IMR-90 (cell line): ENCODE measurements at regions not wholly inside any gene's neighbourhood (a gene's known extent, or its start where the extent isn't known, plus 50 kb on each side); places are given as distances from the start of the nearest gene placed in this dataset.

Experiments used
- ATAC-seq: fragments of 200-7000 bp; cut with Tn5 transposase; 2 replicates; pipeline ENCODE4 v1.9.1; 2020; ENCODE audit warnings: low read depth, mild to moderate bottlenecking, moderate library complexity
- BruUV-seq: library from RNA; stranded (reverse); fragments of 400-500 nt; replicated peaks from 2 replicates; lab custom pipeline; 2021; lab: Mats Ljungman, UMichigan
- CTCF ChIA-PET: fragments of 300-600 bp; formaldehyde crosslinking; extraction: SDS; loops from one replicate; lab custom pipeline; 2021; ENCODE audit warnings: antibody characterized with exemption; lab: Yijun Ruan, JAX
- POLR2A ChIA-PET: fragments of 300-600 bp; sonication (Branson Sonifier 250); formaldehyde crosslinking; loops from one replicate; lab custom pipeline; 2022; ENCODE audit warnings: antibody characterized with exemption; ENCODE audit not compliant: unreplicated experiment; lab: Charles Lee
- DNase-seq: peaks from one replicate; pipeline ENCODE4 v3.0.0; 2013
- H2AFZ ChIP-seq: replicated peaks from 2 replicates; pipeline ENCODE3; 2013; ENCODE audit warnings: low read length, mild to moderate bottlenecking; ENCODE audit not compliant: poor library complexity
- H2AK5ac ChIP-seq: 2 replicates; pipeline ENCODE4 v1.6.1; 2013; ENCODE audit warnings: low read depth, low read length, inconsistent platforms
- H2AK9ac ChIP-seq: replicated peaks from 2 replicates; pipeline ENCODE3; 2013; ENCODE audit warnings: mild to moderate bottlenecking, low read depth, low read length, moderate library complexity; ENCODE audit not compliant: poor library complexity
- H2BK120ac ChIP-seq: 2 replicates; pipeline ENCODE4 v1.6.1; 2013; ENCODE audit warnings: low read depth, low read length, inconsistent platforms
- H2BK15ac ChIP-seq: 3 replicates; pipeline ENCODE4 v1.6.1; 2013; ENCODE audit warnings: low read depth, low read length, inconsistent platforms
- H2BK20ac ChIP-seq: 2 replicates; pipeline ENCODE4 v1.6.1; 2013; ENCODE audit warnings: low read depth, mild to moderate bottlenecking, inconsistent platforms, low read length, moderate library complexity
- H2BK5ac ChIP-seq: 2 replicates; pipeline ENCODE4 v1.6.1; 2013; ENCODE audit warnings: mild to moderate bottlenecking, low read depth, low read length, inconsistent platforms; ENCODE audit not compliant: poor library complexity, severe bottlenecking
- H3K14ac ChIP-seq: replicated peaks from 2 replicates; pipeline ENCODE4 v1.6.1; 2013; ENCODE audit warnings: low read depth, low read length, inconsistent platforms
- H3K18ac ChIP-seq: 2 replicates; pipeline ENCODE4 v1.6.1; 2013; ENCODE audit warnings: low read depth, low read length, control low read depth
- H3K23ac ChIP-seq: 2 replicates; pipeline ENCODE4 v1.6.1; 2013; ENCODE audit warnings: low read depth, low read length, inconsistent platforms
- H3K27ac ChIP-seq: 2 replicates; pipeline ENCODE4 v1.5.1; 2013; ENCODE audit warnings: mild to moderate bottlenecking, control low read depth, low read length; ENCODE audit not compliant: insufficient read depth
- H3K27me3 ChIP-seq: 2 replicates; pipeline ENCODE4 v1.6.1; 2013; ENCODE audit warnings: low read length; ENCODE audit not compliant: control insufficient read depth, insufficient read depth
- H3K36me3 ChIP-seq: 2 replicates; pipeline ENCODE4 v1.6.1; 2013; ENCODE audit warnings: low read length, mixed read lengths; ENCODE audit not compliant: control insufficient read depth, insufficient read depth
- H3K4ac ChIP-seq: 2 replicates; pipeline ENCODE4 v1.6.1; 2013; ENCODE audit warnings: low read depth, low read length, inconsistent platforms
- H3K4me1 ChIP-seq: 2 replicates; pipeline ENCODE4 v1.6.1; 2013; ENCODE audit warnings: low read length, mixed read lengths; ENCODE audit not compliant: control insufficient read depth, insufficient read depth
- H3K4me2 ChIP-seq: 2 replicates; pipeline ENCODE4 v1.6.1; 2013; ENCODE audit warnings: low read depth, mild to moderate bottlenecking, control low read depth, low read length, moderate library complexity
- H3K4me3 ChIP-seq: 2 replicates; pipeline ENCODE4 v1.5.1; 2013; ENCODE audit warnings: low read depth, mild to moderate bottlenecking, control low read depth, low read length, moderate library complexity; ENCODE audit not compliant: insufficient read depth
- H3K56ac ChIP-seq: 2 replicates; pipeline ENCODE4 v1.6.1; 2013; ENCODE audit warnings: low read length, inconsistent platforms; ENCODE audit not compliant: insufficient read depth; ENCODE audit errors: extremely low read depth
- H3K79me1 ChIP-seq, 2 experiments: 2 replicates each; pipeline ENCODE4 v1.6.1; 2013; ENCODE audit warnings: low read length in 2 of 2, inconsistent platforms in 1 of 2, low read depth in 1 of 2
- H3K9ac ChIP-seq: 2 replicates; pipeline ENCODE4 v1.6.1; 2013; ENCODE audit warnings: low read depth, low read length, control low read depth
- H3K9me1 ChIP-seq: 2 replicates; pipeline ENCODE4 v1.6.1; 2013; ENCODE audit warnings: low read length, inconsistent platforms; ENCODE audit not compliant: insufficient read depth
- H3K9me3 ChIP-seq: 2 replicates; pipeline ENCODE4 v1.6.1; 2013; ENCODE audit warnings: low read length; ENCODE audit not compliant: control insufficient read depth, insufficient read depth
- H4K20me1 ChIP-seq: 2 replicates; pipeline ENCODE4 v1.6.1; 2013; ENCODE audit warnings: low read length, inconsistent platforms; ENCODE audit not compliant: insufficient read depth
- H4K5ac ChIP-seq: 2 replicates; pipeline ENCODE4 v1.6.1; 2013; ENCODE audit warnings: mild to moderate bottlenecking, low read depth, low read length, control low read depth
- H4K8ac ChIP-seq, 2 experiments: 2 replicates each; pipeline ENCODE4 v1.6.1; 2013; ENCODE audit warnings: low read depth in 2 of 2, low read length in 2 of 2, control low read depth in 1 of 2, inconsistent platforms in 1 of 2
- H4K91ac ChIP-seq: 2 replicates; pipeline ENCODE4 v1.6.1; 2013; ENCODE audit warnings: low read depth, low read length, inconsistent platforms; ENCODE audit not compliant: insufficient read depth
- BHLHE40 ChIP-seq: fragments of 150-350 bp; IDR thresholded peaks from 2 replicates; pipeline ENCODE4 v1.6.1; 2016; ENCODE audit warnings: mild to moderate bottlenecking, low read depth, low read length
- CEBPB ChIP-seq: IDR thresholded peaks from 2 replicates; pipeline ENCODE4 v1.6.1; 2012; ENCODE audit warnings: low read depth, low read length, improper control_type of control experiment
- CHD1 ChIP-seq: IDR thresholded peaks from 2 replicates; pipeline ENCODE4 v1.6.1; 2012; ENCODE audit warnings: low read depth, low read length, improper control_type of control experiment
- CTCF ChIP-seq: conservative IDR thresholded peaks from 2 replicates; pipeline ENCODE4 v1.5.1; 2012; ENCODE audit warnings: mild to moderate bottlenecking, low read depth, low read length, improper control_type of control experiment
- ELK1 ChIP-seq: fragments of 150-350 bp; IDR thresholded peaks from 2 replicates; pipeline ENCODE4 v1.6.1; 2016; ENCODE audit warnings: low read depth, mild to moderate bottlenecking, low read length, moderate library complexity, borderline replicate concordance
- FOS ChIP-seq: fragments of 150-350 bp; IDR thresholded peaks from 2 replicates; pipeline ENCODE4 v1.6.1; 2016; ENCODE audit warnings: low read depth, low read length
- MAFK ChIP-seq: IDR thresholded peaks from 2 replicates; pipeline ENCODE4 v1.6.1; 2012; ENCODE audit warnings: low read depth, low read length, improper control_type of control experiment
- MAZ ChIP-seq: IDR thresholded peaks from 2 replicates; pipeline ENCODE4 v1.6.1; 2012; ENCODE audit warnings: low read depth, mild to moderate bottlenecking, low read length, improper control_type of control experiment, moderate library complexity, borderline replicate concordance
- MXI1 ChIP-seq: IDR thresholded peaks from 2 replicates; pipeline ENCODE4 v1.6.1; 2012; ENCODE audit warnings: low read depth, mild to moderate bottlenecking, low read length, moderate library complexity, borderline replicate concordance
- NFE2L2 ChIP-seq: fragments of 150-350 bp; IDR thresholded peaks from 2 replicates; pipeline ENCODE4 v1.6.1; 2016; ENCODE audit warnings: low read depth, mild to moderate bottlenecking, low read length
- POLR2A ChIP-seq: IDR thresholded peaks from 2 replicates; pipeline ENCODE4 v1.6.1; 2012; ENCODE audit warnings: mild to moderate bottlenecking, low read depth, low read length
- RAD21 ChIP-seq: IDR thresholded peaks from 2 replicates; pipeline ENCODE4 v1.6.1; 2012; ENCODE audit warnings: low read length, improper control_type of control experiment
- RCOR1 ChIP-seq: IDR thresholded peaks from 2 replicates; pipeline ENCODE4 v1.6.1; 2012; ENCODE audit warnings: mild to moderate bottlenecking, low read length, improper control_type of control experiment; ENCODE audit not compliant: insufficient replicate concordance
- RFX5 ChIP-seq: IDR thresholded peaks from 2 replicates; pipeline ENCODE4 v1.8.0; 2012; ENCODE audit warnings: low read depth, mild to moderate bottlenecking, low read length, moderate library complexity
- SMC3 ChIP-seq: fragments of 150-350 bp; IDR thresholded peaks from 2 replicates; pipeline ENCODE4 v1.6.1; 2016; ENCODE audit warnings: low read depth, mild to moderate bottlenecking, antibody characterized with exemption, low read length, moderate library complexity
- USF2 ChIP-seq: fragments of 150-350 bp; IDR thresholded peaks from 2 replicates; pipeline ENCODE4 v1.6.1; 2017; ENCODE audit warnings: mild to moderate bottlenecking, antibody characterized with exemption, low read length, low read depth
- whole genome bisulfite sequencing, 2 experiments: methylation state at CpG; one replicate each; pipeline versions ENCODE4 v1.1.5 to v1.1.7; 2013; ENCODE audit warnings: missing lambda C conversion rate in 2 of 2; ENCODE audit not compliant: insufficient read length in 1 of 2; ENCODE audit errors: extremely low coverage in 2 of 2; 5-methylcytosine and 5-hydroxymethylcytosine counted together
- dilution Hi-C: fragments of 300-500 bp; cut with HindIII; formaldehyde crosslinking; loops from one replicate; pipeline ENCODE4 v1.14.3; 2018; ENCODE audit warnings: low sequenced_read_pairs; ENCODE audit not compliant: unreplicated experiment
- in situ Hi-C: fragments of 300-500 bp; cut with MboI; formaldehyde crosslinking; loops from 3 replicates; pipeline ENCODE4 v1.14.3; 2019; ENCODE audit warnings: low sequenced_read_pairs, inconsistent platforms, mixed read lengths
- intact Hi-C: fragments of 100-400 bp; cut with micrococcal nuclease; formaldehyde crosslinking; loops from 2 replicates; pipeline ENCODE4 v1.10.0; 2022

DNA sequence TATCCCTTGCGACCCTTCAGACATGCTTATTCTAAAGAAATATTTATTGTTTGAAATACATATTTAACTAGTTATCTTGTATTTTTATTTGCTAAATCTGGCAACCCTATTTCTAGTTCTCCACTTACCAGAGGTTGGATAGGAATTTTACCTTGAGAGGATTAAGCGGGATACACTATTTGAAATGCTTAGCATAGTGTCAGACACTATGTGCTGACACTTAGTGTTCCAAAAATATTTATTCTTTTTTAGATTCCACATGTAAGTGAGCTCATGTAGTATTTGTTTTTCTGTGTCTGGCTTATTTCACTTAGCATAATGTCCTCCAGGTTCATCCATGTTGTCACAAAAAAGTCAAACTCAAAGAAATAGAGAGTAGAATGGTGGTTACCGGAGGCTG lies 78.7 kb downstream of the NTMT2 start:
- H4K91ac ChIP-seq, result no peak overlapping the region
- intact Hi-C loops, result no loop called here

More for the DNA sequence above, 78.7 kb downstream of the NTMT2 start:
- Histone ChIP-seq H3K4me1 (no peaks in the 10 kb centered on the region), H3K27ac (no peak overlapping the region), H4K20me1 (no peaks in the 10 kb centered on the region), H3K14ac (no peak overlapping the region), H2BK120ac (no peak overlapping the region), H3K4me2 (no peak overlapping the region), H3K27me3 (no peaks in the 10 kb centered on the region), H3K9ac (no peak overlapping the region), H3K79me1 (no peaks in the 10 kb centered on the region), H3K56ac (no peak overlapping the region), H2AK9ac (no peak overlapping the region), H2AK5ac (no peak overlapping the region), H4K8ac (no peak overlapping the region), H2BK20ac (no peak overlapping the region), H3K36me3 (no peaks in the 10 kb centered on the region), H3K9me3 (no peaks in the 10 kb centered on the region), H3K9me1 (no peaks in the 10 kb centered on the region), H2BK15ac (no peak overlapping the region), H2AFZ (no peak overlapping the region), H2BK5ac (no peak overlapping the region), H3K4me3 (no peak overlapping the region), H3K23ac (no peak overlapping the region), H3K18ac (no peak overlapping the region), H4K5ac (no peak overlapping the region), H3K4ac (no peak overlapping the region)
- dilution Hi-C loops (no loop called here), in situ Hi-C loops (no loop called here)
- DNase-seq (no peak), ATAC-seq (no peak)
- TF ChIP-seq ELK1 (no peak), USF2 (no peak), CEBPB (no peak), NFE2L2 (no peak), POLR2A (no peak), MAFK (no peak), BHLHE40 (no peak), CHD1 (no peak), FOS (no peak), RFX5 (no peak), MAZ (no peak), RCOR1 (no peak), SMC3 (no peak), CTCF (no peak), MXI1 (no peak), RAD21 (no peak)
- CTCF ChIA-PET, result no interaction called here
- POLR2A ChIA-PET, result no interaction called here
- no CpG with 5 or more reads among the region's 3 CpGs for WGBS, 2 experiments
- BruUV-seq, result no TSS peak
